HepG2 (cell line): ENCODE measurements at regions not wholly inside any gene's neighbourhood (a gene's known extent, or its start where the extent isn't known, plus 50 kb on each side); places are given as distances from the start of the nearest gene placed in this dataset.

Experiments used
- ATAC-seq: fragments of 200-7000 bp; cut with Tn5 transposase; 3 replicates; pipeline ENCODE4 v1.9.1; 2020; ENCODE audit warnings: mild to moderate bottlenecking, moderate library complexity
- BruUV-seq: library from RNA; stranded (reverse); fragments of 400-500 nt; replicated peaks from 2 replicates; lab custom pipeline; 2021; lab: Mats Ljungman, UMichigan
- CTCF ChIA-PET: fragments of 300-600 bp; formaldehyde crosslinking; extraction: SDS; loops from one replicate; lab custom pipeline; 2021; ENCODE audit warnings: low total read pairs, inconsistent platforms, low intra/inter-chr PET ratio; lab: Yijun Ruan, JAX
- POLR2A ChIA-PET: fragments of 350-600 bp; sonication (Branson Sonifier 250); formaldehyde crosslinking; loops from one replicate; lab custom pipeline; 2020; ENCODE audit warnings: antibody characterized with exemption, inconsistent platforms; lab: Yijun Ruan, JAX
- DNase-seq: peaks from one replicate; pipeline ENCODE4 v3.0.0-alpha.2; 2015; ENCODE audit warnings: low spot score
- FAIRE-seq: peaks from 3 replicates; lab custom pipeline; 2011; peaks lifted over from hg19 to GRCh38; lab: Jason Lieb, UNC
- H2AFZ ChIP-seq: one replicate; pipeline ENCODE4 v1.6.1; 2011; ENCODE audit warnings: low read length, inconsistent platforms
- H3K27ac ChIP-seq: fragments of 300-600 bp; 3 replicates; pipeline ENCODE4 v1.8.0; 2011; ENCODE audit warnings: mixed run types, mild to moderate bottlenecking, mixed read lengths, low read length, inconsistent platforms; ENCODE audit not compliant: insufficient read depth; ENCODE audit errors: extremely low read length
- H3K27me3 ChIP-seq, 2 experiments: fragments of 200-600 bp in 1 of 2; 2 replicates in 1 of 2; 3 replicates in 1 of 2; pipeline versions ENCODE4 v1.6.0 to v1.8.0; 2011; ENCODE audit warnings: low read length in 2 of 2, mild to moderate bottlenecking in 2 of 2, moderate library complexity in 2 of 2, inconsistent platforms in 1 of 2; ENCODE audit not compliant: insufficient read depth in 2 of 2, control insufficient read depth in 1 of 2
- H3K36me3 ChIP-seq, 2 experiments: fragments of 200-600 bp in 1 of 2; replicated peaks in 1 of 2; 2 replicates in 1 of 2; 3 replicates in 1 of 2; pipeline versions ENCODE4 v1.5.1 to v1.8.0; 2011; ENCODE audit warnings: low read length in 2 of 2, inconsistent platforms in 1 of 2; ENCODE audit not compliant: insufficient read depth in 2 of 2, control insufficient read depth in 1 of 2
- H3K4me1 ChIP-seq: 2 replicates; pipeline ENCODE4 v1.5.1; 2012; ENCODE audit warnings: low read length, inconsistent platforms; ENCODE audit not compliant: insufficient read depth
- H3K4me2 ChIP-seq: 2 replicates; pipeline ENCODE4 v1.6.0; 2011; ENCODE audit warnings: low read depth, low read length, inconsistent platforms
- H3K4me3 ChIP-seq, 3 experiments: fragments of 200-600 bp in 1 of 3; sonication (generic), shearing (Covaris generic) in 1 of 3; replicated peaks in 1 of 3; 2 replicates each; pipeline ENCODE4 v1.5.1; 2011 to 2016; ENCODE audit warnings: low read length in 3 of 3, inconsistent platforms in 2 of 3, low read depth in 2 of 3, mild to moderate bottlenecking in 2 of 3, control low read depth in 1 of 3, mixed read lengths in 1 of 3; ENCODE audit not compliant: insufficient read depth in 1 of 3
- H3K79me2 ChIP-seq: one replicate; pipeline ENCODE4 v1.6.1; 2011; ENCODE audit warnings: low read length, inconsistent platforms; ENCODE audit not compliant: insufficient read depth
- H3K9ac ChIP-seq: 2 replicates; pipeline ENCODE4 v1.6.0; 2011; ENCODE audit warnings: mild to moderate bottlenecking, low read depth, low read length, inconsistent platforms; ENCODE audit not compliant: insufficient read depth
- H3K9me3 ChIP-seq: 2 replicates; pipeline ENCODE4 v1.5.1; 2012; ENCODE audit warnings: mild to moderate bottlenecking, low read length
- H4K20me1 ChIP-seq: 2 replicates; pipeline ENCODE4 v1.6.0; 2011; ENCODE audit warnings: inconsistent platforms, mild to moderate bottlenecking, low read length, moderate library complexity; ENCODE audit not compliant: insufficient read depth
- CC2D1A ChIP-seq: sonication (generic); formaldehyde crosslinking; IDR thresholded peaks from 2 replicates; pipeline ENCODE4 v1.8.1; 2023; ENCODE audit warnings: mild to moderate bottlenecking, missing genetic modification reagents
- ELF1 ChIP-seq: sonication (generic); formaldehyde crosslinking; IDR thresholded peaks from 2 replicates; pipeline ENCODE4 v1.4.0; 2020; ENCODE audit warnings: missing genetic modification reagents
- IKZF4 ChIP-seq: sonication (generic); formaldehyde crosslinking; IDR thresholded peaks from 2 replicates; pipeline ENCODE4 v1.5.1; 2020; ENCODE audit warnings: borderline replicate concordance, mild to moderate bottlenecking, low read depth, missing genetic modification reagents; ENCODE audit errors: not compliant biosample characterization
- KAT8 ChIP-seq: IDR thresholded peaks from 2 replicates; pipeline ENCODE4 v1.6.1; 2016; ENCODE audit warnings: missing genetic modification reagents, missing compliant biosample characterization
- TMF1 ChIP-seq: sonication (generic); formaldehyde crosslinking; IDR thresholded peaks from 2 replicates; pipeline ENCODE4 v1.8.1; 2022; ENCODE audit warnings: low read depth, missing genetic modification reagents
- U2AF1 ChIP-seq: fragments of 200-400 bp; formaldehyde crosslinking; optimal IDR thresholded peaks from 2 replicates; pipeline ENCODE3; 2017; ENCODE audit warnings: mild to moderate bottlenecking, low read depth, low read length
- ZNF333 ChIP-seq: sonication (generic); formaldehyde crosslinking; IDR thresholded peaks from 2 replicates; pipeline ENCODE4 v1.4.0; 2020; ENCODE audit warnings: mild to moderate bottlenecking, missing genetic modification reagents, borderline replicate concordance
- ZNF572 ChIP-seq: sonication (generic); formaldehyde crosslinking; IDR thresholded peaks from 2 replicates; pipeline ENCODE4 v1.5.1; 2020; ENCODE audit warnings: mild to moderate bottlenecking, missing genetic modification reagents
- ZNF615 ChIP-seq: sonication (generic); formaldehyde crosslinking; IDR thresholded peaks from 2 replicates; pipeline ENCODE4 v1.5.0; 2020; ENCODE audit warnings: mild to moderate bottlenecking, missing genetic modification reagents, borderline replicate concordance
- ZNF777 ChIP-seq: sonication (generic); formaldehyde crosslinking; IDR thresholded peaks from 2 replicates; pipeline ENCODE4 v1.4.0; 2020; ENCODE audit warnings: missing genetic modification reagents
- WGBS: methylation state at CpG from one replicate; pipeline ENCODE4 v1.1.6; 2017; ENCODE audit warnings: low lambda C conversion rate; 5-methylcytosine and 5-hydroxymethylcytosine counted together
- in situ Hi-C: cut with HindIII; loops from 2 replicates; pipeline ENCODE4 v1.10.0; 2017; ENCODE audit warnings: low pct_unique_long_range_greater_than_20kb; ENCODE audit not compliant: extremely low pct_ligation_motif_present
- intact Hi-C: fragments of 100-400 bp; cut with micrococcal nuclease; formaldehyde crosslinking; loops from one replicate; pipeline ENCODE4 v1.10.0; 2022; ENCODE audit not compliant: unreplicated experiment
- TF ChIP-seq, protein P1 (sequence below): sonication (generic); formaldehyde crosslinking; IDR thresholded peaks from 2 replicates; pipeline ENCODE4 v1.4.0; 2020; ENCODE audit warnings: missing genetic modification reagents
- TF ChIP-seq, protein P2 (sequence below): IDR thresholded peaks from 2 replicates; pipeline ENCODE4 v1.6.1; 2012; ENCODE audit warnings: low read length, improper control_type of control experiment
- TF ChIP-seq, protein P3 (sequence below): sonication (generic); formaldehyde crosslinking; IDR thresholded peaks from 2 replicates; pipeline ENCODE4 v1.5.0; 2020; ENCODE audit warnings: missing genetic modification reagents
- TF ChIP-seq, protein P4 (sequence below): sonication (generic); formaldehyde crosslinking; IDR thresholded peaks from 2 replicates; pipeline ENCODE4 v1.4.0; 2020; ENCODE audit warnings: missing genetic modification reagents

DNA sequence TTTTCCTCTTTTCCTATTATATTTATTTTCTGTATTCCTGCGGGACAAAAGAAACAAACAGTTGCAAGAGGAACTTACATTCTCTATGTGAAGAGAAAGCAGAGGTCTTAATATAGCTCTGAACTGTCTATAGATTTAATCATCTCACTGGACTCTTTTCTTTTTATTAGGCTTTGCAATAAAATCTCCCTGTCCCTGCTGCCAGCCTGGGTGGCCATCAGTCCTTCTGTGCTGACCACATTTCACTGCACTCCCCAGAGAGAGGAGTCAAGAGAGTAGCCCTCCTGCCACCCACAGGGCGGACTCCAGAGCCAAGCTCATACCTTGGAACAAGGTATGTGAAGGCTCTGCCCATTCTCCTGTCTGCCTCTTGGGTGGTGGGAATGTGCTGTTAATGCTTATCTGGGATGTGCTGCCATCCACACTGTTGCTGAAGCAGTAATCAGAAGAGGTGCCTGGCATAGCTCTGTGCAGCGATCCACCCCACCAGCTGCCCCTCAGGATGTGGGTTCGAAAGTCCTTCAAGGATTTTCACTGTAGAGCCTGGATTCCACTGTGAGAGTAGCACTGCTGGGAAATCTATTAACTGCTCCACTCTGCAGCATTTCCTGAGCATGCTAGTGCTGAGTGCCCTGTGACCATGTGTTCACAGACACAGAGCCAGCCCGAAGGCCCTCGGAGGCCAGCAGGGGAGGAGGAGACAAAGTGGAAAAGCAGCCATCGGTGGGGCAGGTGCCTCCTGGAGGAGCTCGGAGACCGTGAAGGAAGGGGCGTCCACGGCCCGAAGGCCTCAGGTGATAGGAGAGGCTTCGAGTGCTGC is 334.6 kb downstream of the MED10 start:
- H3K9me3 ChIP-seq = no peaks in the 10 kb centered on the region
- ChIA-PET POLR2A (no interaction called here), CTCF (no interaction called here)
- WGBS = 50% methylated on average over 11 of the region's 13 CpGs
- ATAC-seq (no peak; the same call in 2 of the 3 replicates), DNase-seq (no peak), FAIRE-seq (no peak)
- in situ Hi-C loops = no loop called here
- H3K79me2 ChIP-seq = no peaks in the 10 kb centered on the region
- no peaks in the 10 kb centered on the region for H3K4me1 ChIP-seq
- BruUV-seq = no TSS peak
- no peak overlapping the region for H3K27ac ChIP-seq
- no peak overlapping the region for H3K9ac ChIP-seq
- intact Hi-C loops = no loop called here
- no peaks in the 10 kb centered on the region for H4K20me1 ChIP-seq
- no peak overlapping the region for H2AFZ ChIP-seq
- H3K27me3 ChIP-seq = 0 out of 5 replicates have a peak, but pooled peaks cover 0 to 11% of the 10 kb centered on the region in 2 experiments
- no peaks in the 10 kb centered on the region for H3K36me3 ChIP-seq
- H3K4me2 ChIP-seq = no peak overlapping the region
- no peak overlapping the region for H3K4me3 ChIP-seq
- no peak for TF ChIP-seq TMF1
- TF ChIP-seq, protein P1, sequence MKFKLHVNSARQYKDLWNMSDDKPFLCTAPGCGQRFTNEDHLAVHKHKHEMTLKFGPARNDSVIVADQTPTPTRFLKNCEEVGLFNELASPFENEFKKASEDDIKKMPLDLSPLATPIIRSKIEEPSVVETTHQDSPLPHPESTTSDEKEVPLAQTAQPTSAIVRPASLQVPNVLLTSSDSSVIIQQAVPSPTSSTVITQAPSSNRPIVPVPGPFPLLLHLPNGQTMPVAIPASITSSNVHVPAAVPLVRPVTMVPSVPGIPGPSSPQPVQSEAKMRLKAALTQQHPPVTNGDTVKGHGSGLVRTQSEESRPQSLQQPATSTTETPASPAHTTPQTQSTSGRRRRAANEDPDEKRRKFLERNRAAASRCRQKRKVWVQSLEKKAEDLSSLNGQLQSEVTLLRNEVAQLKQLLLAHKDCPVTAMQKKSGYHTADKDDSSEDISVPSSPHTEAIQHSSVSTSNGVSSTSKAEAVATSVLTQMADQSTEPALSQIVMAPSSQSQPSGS = no peak
- TF ChIP-seq ZNF333 (CRISPR knock-in tag) = no peak
- TF ChIP-seq, protein P2, sequence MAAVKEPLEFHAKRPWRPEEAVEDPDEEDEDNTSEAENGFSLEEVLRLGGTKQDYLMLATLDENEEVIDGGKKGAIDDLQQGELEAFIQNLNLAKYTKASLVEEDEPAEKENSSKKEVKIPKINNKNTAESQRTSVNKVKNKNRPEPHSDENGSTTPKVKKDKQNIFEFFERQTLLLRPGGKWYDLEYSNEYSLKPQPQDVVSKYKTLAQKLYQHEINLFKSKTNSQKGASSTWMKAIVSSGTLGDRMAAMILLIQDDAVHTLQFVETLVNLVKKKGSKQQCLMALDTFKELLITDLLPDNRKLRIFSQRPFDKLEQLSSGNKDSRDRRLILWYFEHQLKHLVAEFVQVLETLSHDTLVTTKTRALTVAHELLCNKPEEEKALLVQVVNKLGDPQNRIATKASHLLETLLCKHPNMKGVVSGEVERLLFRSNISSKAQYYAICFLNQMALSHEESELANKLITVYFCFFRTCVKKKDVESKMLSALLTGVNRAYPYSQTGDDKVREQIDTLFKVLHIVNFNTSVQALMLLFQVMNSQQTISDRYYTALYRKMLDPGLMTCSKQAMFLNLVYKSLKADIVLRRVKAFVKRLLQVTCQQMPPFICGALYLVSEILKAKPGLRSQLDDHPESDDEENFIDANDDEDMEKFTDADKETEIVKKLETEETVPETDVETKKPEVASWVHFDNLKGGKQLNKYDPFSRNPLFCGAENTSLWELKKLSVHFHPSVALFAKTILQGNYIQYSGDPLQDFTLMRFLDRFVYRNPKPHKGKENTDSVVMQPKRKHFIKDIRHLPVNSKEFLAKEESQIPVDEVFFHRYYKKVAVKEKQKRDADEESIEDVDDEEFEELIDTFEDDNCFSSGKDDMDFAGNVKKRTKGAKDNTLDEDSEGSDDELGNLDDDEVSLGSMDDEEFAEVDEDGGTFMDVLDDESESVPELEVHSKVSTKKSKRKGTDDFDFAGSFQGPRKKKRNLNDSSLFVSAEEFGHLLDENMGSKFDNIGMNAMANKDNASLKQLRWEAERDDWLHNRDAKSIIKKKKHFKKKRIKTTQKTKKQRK = no peak
- no peak for TF ChIP-seq CC2D1A (CRISPR knock-in tag)
- TF ChIP-seq, protein P3, sequence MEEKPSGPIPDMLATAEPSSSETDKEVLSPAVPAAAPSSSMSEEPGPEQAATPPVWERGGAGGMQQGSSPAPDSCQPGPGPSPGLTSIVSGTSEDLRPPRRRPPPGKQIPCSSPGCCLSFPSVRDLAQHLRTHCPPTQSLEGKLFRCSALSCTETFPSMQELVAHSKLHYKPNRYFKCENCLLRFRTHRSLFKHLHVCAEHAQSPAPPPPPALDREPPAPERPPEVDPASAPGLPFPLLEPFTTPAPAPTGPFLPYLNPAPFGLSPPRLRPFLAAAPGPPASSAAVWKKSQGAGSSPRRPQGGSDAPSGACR (CRISPR knock-in tag) = no peak
- TF ChIP-seq KAT8 (CRISPR knock-in tag) = no peak
- no peak for TF ChIP-seq U2AF1
- TF ChIP-seq, protein P4, sequence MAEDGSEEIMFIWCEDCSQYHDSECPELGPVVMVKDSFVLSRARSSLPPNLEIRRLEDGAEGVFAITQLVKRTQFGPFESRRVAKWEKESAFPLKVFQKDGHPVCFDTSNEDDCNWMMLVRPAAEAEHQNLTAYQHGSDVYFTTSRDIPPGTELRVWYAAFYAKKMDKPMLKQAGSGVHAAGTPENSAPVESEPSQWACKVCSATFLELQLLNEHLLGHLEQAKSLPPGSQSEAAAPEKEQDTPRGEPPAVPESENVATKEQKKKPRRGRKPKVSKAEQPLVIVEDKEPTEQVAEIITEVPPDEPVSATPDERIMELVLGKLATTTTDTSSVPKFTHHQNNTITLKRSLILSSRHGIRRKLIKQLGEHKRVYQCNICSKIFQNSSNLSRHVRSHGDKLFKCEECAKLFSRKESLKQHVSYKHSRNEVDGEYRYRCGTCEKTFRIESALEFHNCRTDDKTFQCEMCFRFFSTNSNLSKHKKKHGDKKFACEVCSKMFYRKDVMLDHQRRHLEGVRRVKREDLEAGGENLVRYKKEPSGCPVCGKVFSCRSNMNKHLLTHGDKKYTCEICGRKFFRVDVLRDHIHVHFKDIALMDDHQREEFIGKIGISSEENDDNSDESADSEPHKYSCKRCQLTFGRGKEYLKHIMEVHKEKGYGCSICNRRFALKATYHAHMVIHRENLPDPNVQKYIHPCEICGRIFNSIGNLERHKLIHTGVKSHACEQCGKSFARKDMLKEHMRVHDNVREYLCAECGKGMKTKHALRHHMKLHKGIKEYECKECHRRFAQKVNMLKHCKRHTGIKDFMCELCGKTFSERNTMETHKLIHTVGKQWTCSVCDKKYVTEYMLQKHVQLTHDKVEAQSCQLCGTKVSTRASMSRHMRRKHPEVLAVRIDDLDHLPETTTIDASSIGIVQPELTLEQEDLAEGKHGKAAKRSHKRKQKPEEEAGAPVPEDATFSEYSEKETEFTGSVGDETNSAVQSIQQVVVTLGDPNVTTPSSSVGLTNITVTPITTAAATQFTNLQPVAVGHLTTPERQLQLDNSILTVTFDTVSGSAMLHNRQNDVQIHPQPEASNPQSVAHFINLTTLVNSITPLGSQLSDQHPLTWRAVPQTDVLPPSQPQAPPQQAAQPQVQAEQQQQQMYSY (CRISPR knock-in tag) = no peak
- no peak for TF ChIP-seq ELF1 (CRISPR knock-in tag)
- no peak for TF ChIP-seq ZNF777
- TF ChIP-seq IKZF4 (CRISPR knock-in tag) = no peak
- TF ChIP-seq ZNF572 (CRISPR knock-in tag) = no peak
- TF ChIP-seq ZNF615 (CRISPR knock-in tag) = no peak
